NB4 (cell line): ENCODE measurements at regions not wholly inside any gene's neighbourhood (a gene's known extent, or its start where the extent isn't known, plus 50 kb on each side); places are given as distances from the start of the nearest gene placed in this dataset.

Source experiments
- POLR2A ChIP-seq: IDR thresholded peaks from 2 replicates; pipeline ENCODE4 v1.6.1; 2011; ENCODE audit warnings: mild to moderate bottlenecking; ENCODE audit not compliant: insufficient read length; ENCODE audit errors: extremely low read depth
- TF ChIP-seq, protein P1 (sequence below): IDR thresholded peaks from one replicate; pipeline ENCODE4 v1.5.1; 2012; ENCODE audit warnings: low read depth, low read length

DNA sequence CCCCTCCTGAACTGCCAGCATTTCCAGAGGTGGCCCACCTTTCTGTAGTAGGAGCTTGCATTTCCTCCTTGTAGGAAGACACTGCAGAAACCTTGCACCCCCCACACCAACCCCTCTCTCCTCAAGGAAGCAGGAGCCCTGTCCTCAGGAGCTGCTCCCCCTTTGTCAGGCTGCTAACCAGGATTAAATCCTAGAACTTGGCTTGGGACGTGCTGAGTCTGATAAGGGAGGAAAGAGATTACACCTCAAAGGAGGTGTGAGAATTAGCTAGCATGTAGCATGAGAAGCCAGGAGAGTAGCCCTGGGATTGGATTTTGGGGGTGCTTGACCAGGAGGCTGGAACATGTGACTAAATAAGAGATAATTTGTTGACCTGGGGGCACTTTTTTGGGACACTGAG, 119.8 kb upstream of the ALDH1B1 start:
- TF ChIP-seq POLR2A = no peak
- TF ChIP-seq, protein P1, sequence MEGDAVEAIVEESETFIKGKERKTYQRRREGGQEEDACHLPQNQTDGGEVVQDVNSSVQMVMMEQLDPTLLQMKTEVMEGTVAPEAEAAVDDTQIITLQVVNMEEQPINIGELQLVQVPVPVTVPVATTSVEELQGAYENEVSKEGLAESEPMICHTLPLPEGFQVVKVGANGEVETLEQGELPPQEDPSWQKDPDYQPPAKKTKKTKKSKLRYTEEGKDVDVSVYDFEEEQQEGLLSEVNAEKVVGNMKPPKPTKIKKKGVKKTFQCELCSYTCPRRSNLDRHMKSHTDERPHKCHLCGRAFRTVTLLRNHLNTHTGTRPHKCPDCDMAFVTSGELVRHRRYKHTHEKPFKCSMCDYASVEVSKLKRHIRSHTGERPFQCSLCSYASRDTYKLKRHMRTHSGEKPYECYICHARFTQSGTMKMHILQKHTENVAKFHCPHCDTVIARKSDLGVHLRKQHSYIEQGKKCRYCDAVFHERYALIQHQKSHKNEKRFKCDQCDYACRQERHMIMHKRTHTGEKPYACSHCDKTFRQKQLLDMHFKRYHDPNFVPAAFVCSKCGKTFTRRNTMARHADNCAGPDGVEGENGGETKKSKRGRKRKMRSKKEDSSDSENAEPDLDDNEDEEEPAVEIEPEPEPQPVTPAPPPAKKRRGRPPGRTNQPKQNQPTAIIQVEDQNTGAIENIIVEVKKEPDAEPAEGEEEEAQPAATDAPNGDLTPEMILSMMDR = no peak
